Heart left ventricle (tissue), 16 donors: ENCODE measurements at regions not wholly inside any gene's neighbourhood (a gene's known extent, or its start where the extent isn't known, plus 50 kb on each side); places are given as distances from the start of the nearest gene placed in this dataset.

Experiments
- ATAC-seq, 4 donors: fragments of 200-7000 bp; cut with Tn5 transposase; one replicate each; pipeline ENCODE4 v1.9.1; 2020 to 2022; ENCODE audit warnings: moderate library complexity in 4 of 4, mild to moderate bottlenecking in 3 of 4, moderate number of reproducible peaks in 1 of 4
- DNase-seq, 5 donors: peaks; one replicate each; pipeline ENCODE4 v3.0.0-alpha.2; 2020
- H3K27ac ChIP-seq, 12 donors: fragments of 200-600 bp; sonication (generic) in 4 of 12; one replicate each; pipeline versions ENCODE4 v1.5.0 to v1.8.0; 2016 to 2022; ENCODE audit warnings: mild to moderate bottlenecking in 2 of 12
- H3K27me3 ChIP-seq, 9 donors: fragments of 200-600 bp; sonication (generic) in 2 of 9; one replicate each; pipeline versions ENCODE4 v1.5.1 to v1.8.0; 2016 to 2022; ENCODE audit warnings: mild to moderate bottlenecking in 3 of 9
- H3K36me3 ChIP-seq, 9 donors: fragments of 200-600 bp; sonication (generic) in 2 of 9; one replicate each; pipeline versions ENCODE4 v1.5.0 to v1.8.0; 2018 to 2022; ENCODE audit warnings: mild to moderate bottlenecking in 2 of 9
- H3K4me1 ChIP-seq, 12 donors: fragments of 200-600 bp; sonication (generic) in 4 of 12; one replicate each; pipeline versions ENCODE4 v1.5.0 to v1.8.0; 2016 to 2022; ENCODE audit warnings: mild to moderate bottlenecking in 3 of 12
- H3K4me3 ChIP-seq, 12 donors: fragments of 200-600 bp; sonication (generic) in 4 of 12; one replicate each; pipeline versions ENCODE4 v1.5.0 to v1.8.0; 2017 to 2022; ENCODE audit warnings: mild to moderate bottlenecking in 9 of 12, moderate library complexity in 4 of 12
- H3K9me3 ChIP-seq, 12 donors: fragments of 200-600 bp; sonication (generic) in 4 of 12; one replicate each; pipeline versions ENCODE4 v1.5.0 to v1.8.0; 2016 to 2022; ENCODE audit warnings: mild to moderate bottlenecking in 1 of 12
- CTCF ChIP-seq, 12 donors: fragments of 200-600 bp; sonication (generic) in 4 of 12; IDR thresholded peaks; one replicate each; pipeline versions ENCODE4 v1.5.0 to v1.8.0; 2018 to 2022; ENCODE audit warnings: antibody characterized with exemption in 12 of 12, mild to moderate bottlenecking in 5 of 12
- POLR2A ChIP-seq, 2 donors: fragments of 450-650 bp; IDR thresholded peaks; one replicate each; pipeline ENCODE4 v1.6.1; 2017; ENCODE audit warnings: antibody characterized with exemption in 2 of 2, mild to moderate bottlenecking in 2 of 2, moderate library complexity in 2 of 2
- WGBS, 4 donors: extraction: QIAGEN DNeasy Blood & Tissue Kit in 2 of 4; methylation state at CpG; one replicate each; pipeline versions ENCODE4 v1.1.5 to v1.1.7; 2013 to 2018; 5-methylcytosine and 5-hydroxymethylcytosine counted together
- intact Hi-C, 10 donors: fragments of 100-400 bp; cut with DNase I; formaldehyde crosslinking; loops; one replicate each; pipeline versions ENCODE4 v1.11.1 to v1.14.2; 2022
- donor health status: ischemic (EF 13 %, LVEDD 7.1; RV severe dilation, severe dysfunction).
- donor health status: healthy with polysubstance abuse.
- donor health status: DM: no; HTN: yes; CAD: no.
- donor health status: DM: no; HTN: no; CAD: no.
- donor health status: ischemic (EF 25% LVEDD 6.9; RV normal size, moderate dysfunction).
- donor health status: ischemic (EF 25% LVEDD 5.7; RV mildly dilated, moderate dysfunction).
- donor health status: healthy.
- donor health status: DM: yes; HTN: yes; CAD: no.
- donor health status: ischemic (EF 35%, LVEDD 5.7; RV mildly dilated, moderate dysfunction).
- donor health status: nonischemic (EF 11% LVEDD 7.7; RV severe dilation, severe dysfunction).
- donor health status: DM: yes; HTN: yes; CAD: no.
- donor health status: PGD.
- donor health status: ischemic (EF 29% LVEDD 5.4; RV normal size, mild dysfunction).
- donor health status: nonischemic (EF 23%, LVEDD 6.1; RV moderate dilation, normal function).

GRCh38 chr5:158265346-158265745 lies 406.4 kb upstream of the CLINT1 start:
- ATAC-seq = no peak
- H3K36me3 ChIP-seq = no peaks in the 10 kb centered on the region
- H3K4me3 ChIP-seq = no peak overlapping the region
- TF ChIP-seq CTCF (IDR thresholded peaks at IDR 0.05) (no peak), POLR2A (IDR thresholded peaks at IDR 0.05) (no peak)
- intact Hi-C loops = no loop called here
- no peak overlapping the region for H3K27ac ChIP-seq
- H3K4me1 ChIP-seq = peaks cover 0 to 8% (median 0%) of the 10 kb centered on the region in 12 donors
- no peak for DNase-seq
- H3K27me3 ChIP-seq = no peaks in the 10 kb centered on the region
- H3K9me3 ChIP-seq = peaks cover 0 to 19% (median 5%) of the 10 kb centered on the region in 12 donors

- 43 to 56% (median 53%) methylated on average over 2 of the region's 2 CpGs for WGBS, 4 donors
- peak in 3 of 4 donors; percentile 49 to 73 (median 73) for ATAC-seq
These were observed 405.3 kb upstream of the CLINT1 start for GRCh38 chr5:158264264-158264663.

GRCh38 chr5:158261674-158262367 lies 402.9 kb upstream of the CLINT1 start:
- no peak for TF ChIP-seq POLR2A (IDR thresholded peaks at IDR 0.05)
- no peak for TF ChIP-seq CTCF (IDR thresholded peaks at IDR 0.05)
- H3K36me3 ChIP-seq = no peaks in the 10 kb centered on the region
- no peak for ATAC-seq
- DNase-seq = no peak
- H3K4me1 ChIP-seq = peaks cover 0 to 8% (median 0%) of the 10 kb centered on the region in 12 donors
- WGBS, 4 donors = 88 to 91% (median 90%) methylated on average over 3 of the region's 3 CpGs
- intact Hi-C loops = no loop called here
- H3K4me3 ChIP-seq = no peak overlapping the region
- H3K27me3 ChIP-seq = no peaks in the 10 kb centered on the region
- H3K9me3 ChIP-seq = peaks cover 0 to 4% (median 0%) of the 10 kb centered on the region in 12 donors
- H3K27ac ChIP-seq = no peak overlapping the region

More at GRCh38 chr5:158264264-158264663, 405.3 kb upstream of the CLINT1 start:
- intact Hi-C loops = no loop called here
- no peak for DNase-seq
- H3K4me1 ChIP-seq = peaks cover 0 to 8% (median 0%) of the 10 kb centered on the region in 12 donors
- no peak for TF ChIP-seq POLR2A (IDR thresholded peaks at IDR 0.05)
- no peak for TF ChIP-seq CTCF (IDR thresholded peaks at IDR 0.05)
- H3K36me3 ChIP-seq = no peaks in the 10 kb centered on the region
- H3K4me3 ChIP-seq = no peak overlapping the region
- no peak overlapping the region for H3K27ac ChIP-seq
- H3K27me3 ChIP-seq = no peaks in the 10 kb centered on the region
- peaks cover 0 to 19% (median 5%) of the 10 kb centered on the region in 12 donors for H3K9me3 ChIP-seq

- H3K4me3 ChIP-seq = no peak overlapping the region
- no peak overlapping the region for H3K27ac ChIP-seq
- no peaks in the 10 kb centered on the region for H3K9me3 ChIP-seq
- no peaks in the 10 kb centered on the region for H3K4me1 ChIP-seq
- no peak for TF ChIP-seq CTCF (IDR thresholded peaks at IDR 0.05)
- TF ChIP-seq POLR2A (IDR thresholded peaks at IDR 0.05) = no peak
- DNase-seq = no peak
- intact Hi-C loops = no loop called here
- no peaks in the 10 kb centered on the region for H3K27me3 ChIP-seq
- H3K36me3 ChIP-seq = no peaks in the 10 kb centered on the region
- no peak for ATAC-seq
- WGBS, 4 donors = 92 to 97% (median 95%) methylated on average over 2 of the region's 2 CpGs
These were observed 397.2 kb upstream of the CLINT1 start for GRCh38 chr5:158256096-158256495.
